Osteoblast (primary cell): ENCODE measurements at regions not wholly inside any gene's neighbourhood (a gene's known extent, or its start where the extent isn't known, plus 50 kb on each side); places are given as distances from the start of the nearest gene placed in this dataset.
"Not testable (repeated sequence)": the region's sequence is repeated elsewhere in the genome, so short reads cannot be mapped to it uniquely, and the experiment has no call there.

ENCODE experiments used
- DNase-seq: peaks from one replicate; pipeline ENCODE4 v3.0.0; 2011; ENCODE audit warnings: low spot score, mixed read lengths; ENCODE audit not compliant: insufficient read length; ENCODE audit errors: missing footprints
- H2AFZ ChIP-seq: 2 replicates; pipeline ENCODE4 v1.6.0; 2011; ENCODE audit warnings: mild to moderate bottlenecking, low read length
- H3K27ac ChIP-seq: 2 replicates; pipeline ENCODE4 v1.5.1; 2011; ENCODE audit warnings: mild to moderate bottlenecking, low read depth, low read length, moderate library complexity
- H3K27me3 ChIP-seq: 2 replicates; pipeline ENCODE4 v1.6.0; 2012; ENCODE audit warnings: mild to moderate bottlenecking, control low read depth, inconsistent platforms, low read length, moderate library complexity; ENCODE audit not compliant: insufficient read depth
- H3K36me3 ChIP-seq: 2 replicates; pipeline ENCODE4 v1.5.1; 2011; ENCODE audit warnings: mild to moderate bottlenecking, low read length, control low read depth, moderate library complexity; ENCODE audit not compliant: insufficient read depth
- H3K4me1 ChIP-seq: 2 replicates; pipeline ENCODE4 v1.5.1; 2011; ENCODE audit warnings: mild to moderate bottlenecking, low read length, control low read depth, moderate library complexity; ENCODE audit not compliant: insufficient read depth
- H3K4me2 ChIP-seq: 2 replicates; pipeline ENCODE4 v1.6.0; 2011; ENCODE audit warnings: mild to moderate bottlenecking, low read length; ENCODE audit not compliant: insufficient read depth
- H3K4me3 ChIP-seq: fragments of 200-600 bp; sonication (generic); 3 replicates; pipeline ENCODE4 v1.5.1; 2012; ENCODE audit warnings: mild to moderate bottlenecking, low read length, inconsistent platforms; ENCODE audit not compliant: insufficient read depth
- H3K79me2 ChIP-seq: 2 replicates; pipeline ENCODE4 v1.6.0; 2012; ENCODE audit warnings: mild to moderate bottlenecking, low read length, control low read depth, inconsistent platforms; ENCODE audit not compliant: insufficient read depth
- H3K9me3 ChIP-seq: 2 replicates; pipeline ENCODE4 v1.5.1; 2011; ENCODE audit warnings: low read depth, low read length, control low read depth
- H4K20me1 ChIP-seq: 2 replicates; pipeline ENCODE4 v1.6.0; 2012; ENCODE audit warnings: mild to moderate bottlenecking, low read length, control low read depth; ENCODE audit not compliant: insufficient read depth
- CTCF ChIP-seq: IDR thresholded peaks from 2 replicates; pipeline ENCODE4 v1.5.1; 2011; ENCODE audit warnings: mild to moderate bottlenecking, low read depth, low read length, moderate library complexity; ENCODE audit errors: extremely low read depth

- H3K36me3 ChIP-seq, DNase-seq, H3K4me3 ChIP-seq, H3K4me2 ChIP-seq, H4K20me1 ChIP-seq, H2AFZ ChIP-seq, H3K4me1 ChIP-seq, H3K79me2 ChIP-seq, H3K9me3 ChIP-seq, H3K27me3 ChIP-seq, H3K27ac ChIP-seq: not testable (repeated sequence)
Measured at GRCh38 chr2:87217741-87218410, 196.2 kb upstream of the PLGLB1 start.

GRCh38 chr2:87220651-87221050 lies 199.0 kb upstream of the PLGLB1 start:
- H3K4me3 ChIP-seq, H3K9me3 ChIP-seq, H3K27me3 ChIP-seq, H3K36me3 ChIP-seq, H2AFZ ChIP-seq, H3K4me2 ChIP-seq, H3K79me2 ChIP-seq, H3K4me1 ChIP-seq, H3K27ac ChIP-seq, DNase-seq, H4K20me1 ChIP-seq: not testable (repeated sequence)

GRCh38 chr2:87222131-87222530 lies 200.5 kb upstream of the PLGLB1 start:
- H3K9me3 ChIP-seq, H3K27ac ChIP-seq, H2AFZ ChIP-seq, H4K20me1 ChIP-seq, H3K4me3 ChIP-seq, H3K4me1 ChIP-seq, H3K79me2 ChIP-seq, DNase-seq, H3K27me3 ChIP-seq, H3K36me3 ChIP-seq, H3K4me2 ChIP-seq: not testable (repeated sequence)

- not testable (repeated sequence) for H2AFZ ChIP-seq, H3K36me3 ChIP-seq, DNase-seq, H3K27me3 ChIP-seq, H3K4me3 ChIP-seq, H3K27ac ChIP-seq, H4K20me1 ChIP-seq, H3K9me3 ChIP-seq, H3K79me2 ChIP-seq, H3K4me2 ChIP-seq, H3K4me1 ChIP-seq
Measured at GRCh38 chr2:87223873-87224272, 202.2 kb upstream of the PLGLB1 start.

GRCh38 chr2:87229091-87229689 lies 207.5 kb upstream of the PLGLB1 start:
- TF ChIP-seq CTCF = peak; percentile 47
- not testable (repeated sequence) for H3K27ac ChIP-seq, H3K4me2 ChIP-seq, DNase-seq, H3K9me3 ChIP-seq, H4K20me1 ChIP-seq, H2AFZ ChIP-seq, H3K4me1 ChIP-seq, H3K79me2 ChIP-seq, H3K4me3 ChIP-seq, H3K36me3 ChIP-seq, H3K27me3 ChIP-seq

- H3K9me3 ChIP-seq, H3K4me3 ChIP-seq, H3K4me2 ChIP-seq, H2AFZ ChIP-seq, H3K27ac ChIP-seq, H3K27me3 ChIP-seq, H4K20me1 ChIP-seq, H3K79me2 ChIP-seq, DNase-seq, H3K36me3 ChIP-seq, H3K4me1 ChIP-seq: not testable (repeated sequence)
Measured at GRCh38 chr2:87229964-87230363, 208.3 kb upstream of the PLGLB1 start.

GRCh38 chr2:87235333-87235981 lies 213.8 kb upstream of the PLGLB1 start:
- not testable (repeated sequence) for H3K4me1 ChIP-seq, H3K9me3 ChIP-seq, H3K79me2 ChIP-seq, H3K4me2 ChIP-seq, H4K20me1 ChIP-seq, H3K27ac ChIP-seq, H3K27me3 ChIP-seq, DNase-seq, H3K4me3 ChIP-seq, H3K36me3 ChIP-seq, H2AFZ ChIP-seq

GRCh38 chr2:87237570-87238336 lies 216.1 kb upstream of the PLGLB1 start:
- H3K4me2 ChIP-seq, H3K4me1 ChIP-seq, H3K27ac ChIP-seq, H3K27me3 ChIP-seq, H4K20me1 ChIP-seq, H2AFZ ChIP-seq, H3K4me3 ChIP-seq, H3K79me2 ChIP-seq, H3K36me3 ChIP-seq, DNase-seq, H3K9me3 ChIP-seq: not testable (repeated sequence)
